H1 (cell line): ENCODE measurements at regions not wholly inside any gene's neighbourhood (a gene's known extent, or its start where the extent isn't known, plus 50 kb on each side); places are given as distances from the start of the nearest gene placed in this dataset.

Source experiments
- CBX8 ChIP-seq: fragments of 300-800, 300-1000 bp; sonication (generic); IDR thresholded peaks from 2 replicates; pipeline ENCODE4 v1.7.1; 2016; ENCODE audit warnings: low read depth, low read length, borderline replicate concordance
- CEBPB ChIP-seq: IDR thresholded peaks from 2 replicates; pipeline ENCODE4 v1.6.1; 2012; ENCODE audit warnings: low read depth, low read length
- CTCF ChIP-seq, 3 experiments: IDR thresholded peaks; 1 replicate in 2 of 3; 2 replicates in 1 of 3; pipeline versions ENCODE4 v1.5.1 to v1.6.1; 2011; ENCODE audit warnings: low read length in 3 of 3, mild to moderate bottlenecking in 3 of 3, inconsistent platforms in 2 of 3, low read depth in 1 of 3, moderate library complexity in 1 of 3; ENCODE audit not compliant: insufficient read depth in 1 of 3; ENCODE audit errors: control extremely low read depth in 1 of 3
- JUN ChIP-seq: IDR thresholded peaks from 2 replicates; pipeline ENCODE4 v1.6.1; 2011; ENCODE audit warnings: low read depth, mild to moderate bottlenecking, improper control_type of control experiment, low read length
- RNF2 ChIP-seq: fragments of 200-900, 300-1000 bp; sonication (generic); IDR thresholded peaks from 2 replicates; pipeline ENCODE4 v1.7.1; 2016; ENCODE audit warnings: borderline replicate concordance, low read depth, mild to moderate bottlenecking, antibody characterized with exemption, low read length; ENCODE audit not compliant: poor library complexity, severe bottlenecking; ENCODE audit errors: missing control alignments
- SIN3A ChIP-seq, 2 experiments: IDR thresholded peaks in 1 of 2; conservative IDR thresholded peaks in 1 of 2; 2 replicates each; pipeline ENCODE4 v1.6.1; 2011 to 2012; ENCODE audit warnings: low read length in 2 of 2, improper control_type of control experiment in 1 of 2, low read depth in 1 of 2, mild to moderate bottlenecking in 1 of 2
- SP2 ChIP-seq: IDR thresholded peaks from 2 replicates; pipeline ENCODE4 v1.6.1; 2012; ENCODE audit warnings: mild to moderate bottlenecking, low read length, inconsistent platforms
- TCF12 ChIP-seq: IDR thresholded peaks from 2 replicates; pipeline ENCODE4 v1.6.1; 2011; ENCODE audit warnings: low read depth, mild to moderate bottlenecking, low read length

GRCh38 chr4:138579146-138579545 lies 337.0 kb upstream of the SLC7A11 start:
- no peak for TF ChIP-seq CTCF (IDR thresholded peaks at IDR 0.05; ENCODE audit: control extremely low read depth in 1 of 3, insufficient read depth in 1 of 3, low read depth in 1 of 3, low read length in 3 of 3)
- TF ChIP-seq RNF2 = no peak
- no peak for TF ChIP-seq TCF12
- no peak for TF ChIP-seq JUN
- TF ChIP-seq SP2 = no peak
- TF ChIP-seq CBX8 = no peak
- TF ChIP-seq CEBPB = no peak
- TF ChIP-seq SIN3A (conservative IDR thresholded peaks at IDR 0.05 in 1 of 2, IDR thresholded peaks at IDR 0.05 in 1 of 2; ENCODE audit: low read depth in 1 of 2, low read length in 2 of 2) = no peak
